Astrocyte of the spinal cord (primary cell): ENCODE measurements at regions not wholly inside any gene's neighbourhood (a gene's known extent, or its start where the extent isn't known, plus 50 kb on each side); places are given as distances from the start of the nearest gene placed in this dataset.

Experiments
- DNase-seq: peaks from one replicate; pipeline ENCODE4 v3.0.0; 2011; ENCODE audit warnings: low read depth, low spot score
- H3K4me3 ChIP-seq: 2 replicates; pipeline ENCODE4 v1.5.1; 2011; ENCODE audit warnings: low read depth, mild to moderate bottlenecking, low read length, moderate library complexity
- in situ Hi-C: cut with HindIII; loops from 2 replicates; pipeline ENCODE4 v1.10.0; 2017; ENCODE audit warnings: low sequenced_read_pairs
- TF ChIP-seq, protein P1 (sequence below): IDR thresholded peaks from 2 replicates; pipeline ENCODE4 v1.5.1; 2012; ENCODE audit warnings: low read depth, mild to moderate bottlenecking, low read length, inconsistent platforms

DNA sequence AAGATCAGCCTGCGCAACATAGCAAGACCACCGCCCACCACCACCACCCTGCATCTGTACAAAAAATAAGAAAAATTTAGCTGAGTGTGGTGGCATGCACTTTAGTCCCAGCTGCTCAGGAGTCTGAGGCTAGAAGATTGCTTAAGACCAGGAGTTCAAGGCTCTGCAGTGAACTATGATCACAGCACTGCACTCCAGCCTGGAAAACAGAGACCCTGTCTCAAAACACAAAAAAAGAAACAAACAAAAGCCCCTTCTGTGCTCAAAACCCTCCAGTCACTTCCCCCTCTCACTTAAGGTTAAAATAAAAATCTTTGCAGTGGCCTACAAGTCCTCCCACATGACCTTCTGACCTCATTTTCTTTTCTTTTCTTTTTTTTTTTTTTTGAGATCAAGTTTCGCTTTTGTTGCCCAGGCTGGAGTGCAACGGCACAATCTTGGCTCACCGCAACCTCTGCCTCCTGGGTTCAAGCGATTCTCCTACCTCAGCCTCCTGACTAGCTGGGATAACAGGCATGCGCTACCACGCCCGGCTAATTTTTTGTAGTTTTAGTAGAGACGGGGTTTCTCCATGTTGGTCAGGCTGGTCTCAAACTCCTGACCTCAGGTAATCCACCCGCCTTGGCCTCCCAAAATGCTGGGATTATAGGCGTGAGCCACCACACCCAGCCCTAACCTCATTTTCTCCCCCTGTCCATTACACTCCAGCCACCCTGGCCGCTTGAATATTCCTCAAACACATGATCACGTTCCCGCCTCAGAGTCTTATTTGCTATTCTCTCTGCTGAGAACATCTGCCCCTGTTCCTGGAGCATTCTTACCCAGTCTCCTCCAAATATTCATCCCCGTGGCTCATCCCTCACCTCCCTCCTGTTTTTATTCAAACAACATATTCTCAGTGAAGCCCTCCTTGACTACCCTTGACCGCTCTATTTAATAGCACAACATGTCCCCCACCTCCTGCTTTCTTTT, 126.6 kb upstream of the MED13 start:
- DNase-seq: no peak
- TF ChIP-seq, protein P1, sequence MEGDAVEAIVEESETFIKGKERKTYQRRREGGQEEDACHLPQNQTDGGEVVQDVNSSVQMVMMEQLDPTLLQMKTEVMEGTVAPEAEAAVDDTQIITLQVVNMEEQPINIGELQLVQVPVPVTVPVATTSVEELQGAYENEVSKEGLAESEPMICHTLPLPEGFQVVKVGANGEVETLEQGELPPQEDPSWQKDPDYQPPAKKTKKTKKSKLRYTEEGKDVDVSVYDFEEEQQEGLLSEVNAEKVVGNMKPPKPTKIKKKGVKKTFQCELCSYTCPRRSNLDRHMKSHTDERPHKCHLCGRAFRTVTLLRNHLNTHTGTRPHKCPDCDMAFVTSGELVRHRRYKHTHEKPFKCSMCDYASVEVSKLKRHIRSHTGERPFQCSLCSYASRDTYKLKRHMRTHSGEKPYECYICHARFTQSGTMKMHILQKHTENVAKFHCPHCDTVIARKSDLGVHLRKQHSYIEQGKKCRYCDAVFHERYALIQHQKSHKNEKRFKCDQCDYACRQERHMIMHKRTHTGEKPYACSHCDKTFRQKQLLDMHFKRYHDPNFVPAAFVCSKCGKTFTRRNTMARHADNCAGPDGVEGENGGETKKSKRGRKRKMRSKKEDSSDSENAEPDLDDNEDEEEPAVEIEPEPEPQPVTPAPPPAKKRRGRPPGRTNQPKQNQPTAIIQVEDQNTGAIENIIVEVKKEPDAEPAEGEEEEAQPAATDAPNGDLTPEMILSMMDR: no peak
- in situ Hi-C loops: no loop called here

GRCh38 chr17:62189377-62189776, 124.3 kb upstream of the MED13 start:
- no peak for DNase-seq
- TF ChIP-seq, protein P1: no peak
- in situ Hi-C loops: no loop called here

More for the DNA sequence above, 126.6 kb upstream of the MED13 start:
- H3K4me3 ChIP-seq: no peak overlapping the region

GRCh38 chr17:62188713-62189112, 123.6 kb upstream of the MED13 start:
- no peak for DNase-seq
- TF ChIP-seq, protein P1: no peak
- in situ Hi-C loops: no loop called here
- H3K4me3 ChIP-seq: no peak overlapping the region

More at GRCh38 chr17:62189377-62189776, 124.3 kb upstream of the MED13 start:
- no peak overlapping the region for H3K4me3 ChIP-seq

- TF ChIP-seq, protein P1: no peak
- H3K4me3 ChIP-seq: no peak overlapping the region
- in situ Hi-C loops: no loop called here
- DNase-seq: no peak
These were observed 122.6 kb upstream of the MED13 start for GRCh38 chr17:62187681-62188080.

GRCh38 chr17:62186841-62187240, 121.8 kb upstream of the MED13 start:
- TF ChIP-seq, protein P1: no peak
- H3K4me3 ChIP-seq: no peak overlapping the region
- in situ Hi-C loops: no loop called here
- DNase-seq: no peak

- H3K4me3 ChIP-seq: no peak overlapping the region
- in situ Hi-C loops: no loop called here
- TF ChIP-seq, protein P1: no peak
- DNase-seq: no peak
These were observed 115.7 kb upstream of the MED13 start for GRCh38 chr17:62180772-62181171.
